ENCODE measurements at regions not wholly inside any gene's neighbourhood (a gene's known extent, or its start where the extent isn't known, plus 50 kb on each side); places are given as distances from the start of the nearest gene placed in this dataset.

GRCh38 chr6:166005401-166005943 lies 162.2 kb downstream of the TBXT start:
- ChIA-PET POLR2A (no interaction called here), CTCF (no interaction called here)
- H3K4me3 ChIP-seq (ENCODE audit: low read depth, low read length): peak overlapping the region; percentile 16; the same call in 1 of the 2 replicates
- no peaks in the 10 kb centered on the region for H3K27me3 ChIP-seq (ENCODE audit: control insufficient read depth, insufficient read depth, low read length)
- no peaks in the 10 kb centered on the region for H3K36me3 ChIP-seq (ENCODE audit: control insufficient read depth, insufficient read depth, low read length)
- DNase-seq (ENCODE audit: low read depth): no peak
- TF ChIP-seq CTCF (IDR thresholded peaks at IDR 0.05; ENCODE audit: insufficient read depth, low read depth, low read length): no peak

- Histone ChIP-seq H3K36me3 (ENCODE audit: control insufficient read depth, insufficient read depth, low read length) (no peaks in the 10 kb centered on the region), H3K4me3 (ENCODE audit: low read depth, low read length) (no peak overlapping the region), H3K27me3 (ENCODE audit: control insufficient read depth, insufficient read depth, low read length) (no peaks in the 10 kb centered on the region)
- DNase-seq (ENCODE audit: low read depth): no peak
- no peak for TF ChIP-seq CTCF (IDR thresholded peaks at IDR 0.05; ENCODE audit: insufficient read depth, low read depth, low read length)
- CTCF ChIA-PET: no interaction called here
- POLR2A ChIA-PET: no interaction called here
These were observed 162.8 kb downstream of the TBXT start for GRCh38 chr6:166004876-166005275.

GRCh38 chr6:166004471-166004870 lies 163.2 kb downstream of the TBXT start:
- CTCF ChIA-PET: no interaction called here
- H3K4me3 ChIP-seq (ENCODE audit: low read depth, low read length): no peak overlapping the region
- no peak for DNase-seq (ENCODE audit: low read depth)
- TF ChIP-seq CTCF (IDR thresholded peaks at IDR 0.05; ENCODE audit: insufficient read depth, low read depth, low read length): no peak
- no peaks in the 10 kb centered on the region for H3K36me3 ChIP-seq (ENCODE audit: control insufficient read depth, insufficient read depth, low read length)
- H3K27me3 ChIP-seq (ENCODE audit: control insufficient read depth, insufficient read depth, low read length): no peaks in the 10 kb centered on the region
- POLR2A ChIA-PET: no interaction called here

GRCh38 chr6:166003569-166003968 lies 164.1 kb downstream of the TBXT start:
- POLR2A ChIA-PET: no interaction called here
- CTCF ChIA-PET: no interaction called here
- no peak for TF ChIP-seq CTCF (IDR thresholded peaks at IDR 0.05; ENCODE audit: insufficient read depth, low read depth, low read length)
- no peak overlapping the region for H3K4me3 ChIP-seq (ENCODE audit: low read depth, low read length)
- no peaks in the 10 kb centered on the region for H3K27me3 ChIP-seq (ENCODE audit: control insufficient read depth, insufficient read depth, low read length)
- DNase-seq (ENCODE audit: low read depth): no peak
- no peaks in the 10 kb centered on the region for H3K36me3 ChIP-seq (ENCODE audit: control insufficient read depth, insufficient read depth, low read length)

- no peak for TF ChIP-seq CTCF (IDR thresholded peaks at IDR 0.05; ENCODE audit: insufficient read depth, low read depth, low read length)
- no peak for DNase-seq (ENCODE audit: low read depth)
- Histone ChIP-seq H3K4me3 (ENCODE audit: low read depth, low read length) (no peak overlapping the region), H3K27me3 (ENCODE audit: control insufficient read depth, insufficient read depth, low read length) (no peaks in the 10 kb centered on the region), H3K36me3 (ENCODE audit: control insufficient read depth, insufficient read depth, low read length) (no peaks in the 10 kb centered on the region)
- ChIA-PET CTCF (interaction anchor here (1.9 kb wide), 1 partner anchor 11 kb away, joined by 3 read pairs; no protein-coding TSS in a partner anchor), POLR2A (no interaction called here)
These were observed 166.3 kb downstream of the TBXT start for GRCh38 chr6:166001359-166001758.
